Left lung (tissue), 4 donors: ENCODE measurements at regions not wholly inside any gene's neighbourhood (a gene's known extent, or its start where the extent isn't known, plus 50 kb on each side); places are given as distances from the start of the nearest gene placed in this dataset.

Experiments
- ATAC-seq: fragments of 200-7000 bp; cut with Tn5 transposase; one replicate; pipeline ENCODE4 v1.9.1; 2020; ENCODE audit warnings: moderate library complexity
- DNase-seq, 4 donors: peaks; one replicate each; pipeline ENCODE4 v3.0.0-alpha.2; 2013 to 2020
- H3K27ac ChIP-seq, 2 donors: fragments of 200-600 bp; sonication (generic) in 1 of 2; one replicate each; pipeline versions ENCODE4 v1.5.0 to v1.8.0; 2020 to 2021
- H3K27me3 ChIP-seq, 2 donors: fragments of 200-600 bp; sonication (generic) in 1 of 2; one replicate each; pipeline versions ENCODE4 v1.5.0 to v1.8.0; 2020 to 2021
- H3K36me3 ChIP-seq, 2 donors: fragments of 200-600 bp; sonication (generic) in 1 of 2; one replicate each; pipeline versions ENCODE4 v1.5.0 to v1.8.0; 2020 to 2021
- H3K4me1 ChIP-seq, 2 donors: fragments of 200-600 bp; one replicate each; pipeline ENCODE4 v1.8.0; 2021
- H3K4me3 ChIP-seq, 2 donors: fragments of 200-600 bp; sonication (generic) in 1 of 2; one replicate each; pipeline versions ENCODE4 v1.5.0 to v1.8.0; 2020 to 2021; ENCODE audit warnings: mild to moderate bottlenecking in 1 of 2
- H3K9me3 ChIP-seq, 2 donors: fragments of 200-600 bp; sonication (generic) in 1 of 2; one replicate each; pipeline versions ENCODE4 v1.5.0 to v1.8.0; 2020 to 2021
- CTCF ChIP-seq, 2 donors: fragments of 200-600 bp; sonication (generic) in 1 of 2; IDR thresholded peaks; one replicate each; pipeline versions ENCODE4 v1.5.0 to v1.8.0; 2021; ENCODE audit warnings: antibody characterized with exemption in 2 of 2
- intact Hi-C, 2 donors: fragments of 100-400 bp; cut with DNase I; formaldehyde crosslinking; loops; one replicate each; pipeline versions ENCODE4 v1.11.2 to v1.14.2; 2022
- donor health status: DM: no; HTN: yes; CAD: no.
- donor health status: DM: no; HTN: no; CAD: no.

GRCh38 chr4:171629182-171629581 lies 184.0 kb upstream of the GALNTL6 start:
- no peak for DNase-seq
- intact Hi-C loops = no loop called here
- Histone ChIP-seq H3K27ac (no peak overlapping the region), H3K36me3 (no peaks in the 10 kb centered on the region), H3K9me3 (peaks cover 0 to 3% of the 10 kb centered on the region in 2 donors), H3K4me1 (no peaks in the 10 kb centered on the region), H3K27me3 (no peaks in the 10 kb centered on the region), H3K4me3 (no peak overlapping the region)
- no peak for TF ChIP-seq CTCF (IDR thresholded peaks at IDR 0.05)
- ATAC-seq = no peak

- intact Hi-C loops = no loop called here
- no peak for ATAC-seq
Observed at GRCh38 chr4:171626554-171626953, 186.7 kb upstream of the GALNTL6 start.

GRCh38 chr4:171622729-171623128 lies 190.5 kb upstream of the GALNTL6 start:
- no peak for DNase-seq
- Histone ChIP-seq H3K4me3 (no peak overlapping the region), H3K9me3 (peaks cover 0 to 3% of the 10 kb centered on the region in 2 donors), H3K27me3 (no peaks in the 10 kb centered on the region), H3K27ac (no peak overlapping the region), H3K4me1 (no peaks in the 10 kb centered on the region), H3K36me3 (no peaks in the 10 kb centered on the region)
- TF ChIP-seq CTCF (IDR thresholded peaks at IDR 0.05) = no peak
- ATAC-seq = no peak
- intact Hi-C loops = no loop called here

More at GRCh38 chr4:171626554-171626953, 186.7 kb upstream of the GALNTL6 start:
- no peak overlapping the region for H3K4me3 ChIP-seq
- no peak for DNase-seq
- no peak for TF ChIP-seq CTCF (IDR thresholded peaks at IDR 0.05)
- H3K27ac ChIP-seq = no peak overlapping the region
- H3K36me3 ChIP-seq = no peaks in the 10 kb centered on the region
- no peaks in the 10 kb centered on the region for H3K4me1 ChIP-seq
- peaks cover 0 to 3% of the 10 kb centered on the region in 2 donors for H3K9me3 ChIP-seq
- H3K27me3 ChIP-seq = no peaks in the 10 kb centered on the region

GRCh38 chr4:171621646-171622045 lies 191.6 kb upstream of the GALNTL6 start:
- H3K4me1 ChIP-seq = no peaks in the 10 kb centered on the region
- TF ChIP-seq CTCF (IDR thresholded peaks at IDR 0.05) = no peak
- H3K4me3 ChIP-seq = no peak overlapping the region
- DNase-seq = no peak
- H3K9me3 ChIP-seq = peaks cover 0 to 3% of the 10 kb centered on the region in 2 donors
- no peaks in the 10 kb centered on the region for H3K27me3 ChIP-seq
- intact Hi-C loops = no loop called here
- no peak for ATAC-seq
- no peaks in the 10 kb centered on the region for H3K36me3 ChIP-seq
- H3K27ac ChIP-seq = no peak overlapping the region

GRCh38 chr4:171612907-171613306 lies 200.3 kb upstream of the GALNTL6 start:
- Histone ChIP-seq H3K9me3 (peaks cover 0 to 5% of the 10 kb centered on the region in 2 donors), H3K4me1 (no peaks in the 10 kb centered on the region), H3K27ac (no peak overlapping the region), H3K4me3 (no peak overlapping the region), H3K36me3 (no peaks in the 10 kb centered on the region), H3K27me3 (no peaks in the 10 kb centered on the region)
- TF ChIP-seq CTCF (IDR thresholded peaks at IDR 0.05) = no peak
- DNase-seq (peak in 1 of 4 donors; percentile 3), ATAC-seq (peak; percentile 65)
- intact Hi-C loops = no loop called here
